ENCODE measurements at regions not wholly inside any gene's neighbourhood (a gene's known extent, or its start where the extent isn't known, plus 50 kb on each side); places are given as distances from the start of the nearest gene placed in this dataset.

DNA sequence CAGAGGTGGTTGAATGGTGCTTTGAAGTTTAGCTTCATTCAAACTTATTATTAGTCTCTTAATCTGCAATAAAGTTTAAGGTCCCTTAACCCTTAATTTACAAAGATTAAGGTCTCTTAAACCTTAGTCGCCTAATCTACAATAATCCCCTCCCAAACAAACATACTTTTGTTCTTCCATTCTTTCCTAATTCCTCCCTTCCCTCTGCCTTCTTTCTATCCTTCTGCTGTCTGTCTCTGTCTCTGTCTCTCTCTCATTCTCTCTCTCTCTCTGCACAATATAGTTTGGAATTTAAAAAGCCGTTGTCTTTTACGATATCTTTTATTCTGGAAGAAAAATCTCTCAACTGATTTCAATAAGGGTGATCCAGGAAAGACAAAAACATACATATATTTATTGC is 1096.8 kb upstream of the ATXN8OS start:
- no peak overlapping the region for H2BK15ac ChIP-seq (ENCODE audit: low read length)
- WGBS, 2 donors (ENCODE audit: extremely low coverage in 2 of 2, insufficient read length in 2 of 2, insufficient replicate concordance in 1 of 2) = 100% methylated on average over 1 of the region's 3 CpGs; no CpG with 5 or more reads in 1 of the 2 donors
- no peak overlapping the region for H3K14ac ChIP-seq (ENCODE audit: low read length)
- H3K79me1 ChIP-seq (ENCODE audit: low read depth, low read length) = no peaks in the 10 kb centered on the region
- no peaks in the 10 kb centered on the region for H3K36me3 ChIP-seq (replicated peaks in 1 of 2; ENCODE audit: control insufficient read depth in 2 of 2, insufficient read depth in 2 of 2, low read length in 2 of 2)
- H2AFZ ChIP-seq (ENCODE audit: low read length) = peak overlapping the region; percentile 34
- H3K27ac ChIP-seq (replicated peaks; ENCODE audit: low read length) = no peak overlapping the region
- no peak overlapping the region for H2BK12ac ChIP-seq (ENCODE audit: low read length)
- H3K4me1 ChIP-seq (ENCODE audit: control insufficient read depth in 2 of 2, insufficient read depth in 1 of 2, low read depth in 1 of 2, low read length in 2 of 2) = no peaks in the 10 kb centered on the region
- H4K91ac ChIP-seq (ENCODE audit: low read depth, low read length, poor library complexity) = no peak overlapping the region
- H3K4me2 ChIP-seq (ENCODE audit: insufficient read depth, low read length, poor library complexity, severe bottlenecking) = no peak overlapping the region
- H3K23ac ChIP-seq (ENCODE audit: low read depth, low read length, poor library complexity) = no peak overlapping the region
- no peak for DNase-seq (ENCODE audit: low spot score)
- H3K4ac ChIP-seq (ENCODE audit: low read length) = no peak overlapping the region
- H2AK5ac ChIP-seq (ENCODE audit: low read depth, low read length) = no peak overlapping the region
- no peak overlapping the region for H2BK5ac ChIP-seq (ENCODE audit: low read length)
- H2BK120ac ChIP-seq (ENCODE audit: low read depth, low read length) = no peak overlapping the region
- H3K9ac ChIP-seq (ENCODE audit: low read depth, low read length, poor library complexity) = no peak overlapping the region
- no peak overlapping the region for H3K18ac ChIP-seq (ENCODE audit: low read length)
- no peak overlapping the region for H3K4me3 ChIP-seq (ENCODE audit: low read length in 2 of 2)
- no peak overlapping the region for H4K8ac ChIP-seq (ENCODE audit: low read depth, low read length)
- H3K9me3 ChIP-seq (replicated peaks in 1 of 2; ENCODE audit: control insufficient read depth in 2 of 2, insufficient read depth in 1 of 2, low read depth in 1 of 2, low read length in 2 of 2) = no peaks in the 10 kb centered on the region
- no peaks in the 10 kb centered on the region for H3K27me3 ChIP-seq (ENCODE audit: control insufficient read depth in 3 of 3, insufficient read depth in 3 of 3, low read depth in 1 of 3, low read length in 3 of 3)

DNA sequence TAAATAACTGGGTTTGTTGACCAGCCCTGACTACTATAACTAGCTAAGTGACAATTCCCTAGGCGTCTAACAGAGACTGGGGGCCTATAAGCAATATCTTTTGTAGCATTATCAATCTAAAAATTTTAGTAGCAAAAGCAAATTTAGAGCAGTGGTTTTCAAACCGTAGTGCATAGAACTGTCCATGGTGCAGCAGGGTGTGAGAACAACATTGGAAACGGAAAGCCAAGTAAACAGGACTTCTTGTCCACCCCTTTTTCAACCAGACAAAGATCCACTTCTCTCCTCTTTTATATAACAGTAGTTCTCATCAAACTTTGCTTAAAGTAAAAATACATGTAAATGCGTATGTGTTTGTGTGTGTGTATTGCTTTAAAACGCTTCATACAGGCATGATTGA is 1099.1 kb upstream of the ATXN8OS start:
- H3K9me3 ChIP-seq (replicated peaks in 1 of 2; ENCODE audit: control insufficient read depth in 2 of 2, insufficient read depth in 1 of 2, low read depth in 1 of 2, low read length in 2 of 2) = no peaks in the 10 kb centered on the region
- H3K36me3 ChIP-seq (replicated peaks in 1 of 2; ENCODE audit: control insufficient read depth in 2 of 2, insufficient read depth in 2 of 2, low read length in 2 of 2) = no peaks in the 10 kb centered on the region
- H3K23ac ChIP-seq (ENCODE audit: low read depth, low read length, poor library complexity) = no peak overlapping the region
- WGBS, 2 donors (ENCODE audit: extremely low coverage in 2 of 2, insufficient read length in 2 of 2, insufficient replicate concordance in 1 of 2) = no CpG with 5 or more reads among the region's 5 CpGs
- no peak overlapping the region for H3K4me3 ChIP-seq (ENCODE audit: low read length in 2 of 2)
- no peaks in the 10 kb centered on the region for H3K4me1 ChIP-seq (ENCODE audit: control insufficient read depth in 2 of 2, insufficient read depth in 1 of 2, low read depth in 1 of 2, low read length in 2 of 2)
- H2AFZ ChIP-seq (ENCODE audit: low read length) = no peak overlapping the region
- no peaks in the 10 kb centered on the region for H3K79me1 ChIP-seq (ENCODE audit: low read depth, low read length)
- no peak overlapping the region for H2AK5ac ChIP-seq (ENCODE audit: low read depth, low read length)
- no peak overlapping the region for H3K4me2 ChIP-seq (ENCODE audit: insufficient read depth, low read length, poor library complexity, severe bottlenecking)
- no peak overlapping the region for H3K4ac ChIP-seq (ENCODE audit: low read length)
- H3K27me3 ChIP-seq (ENCODE audit: control insufficient read depth in 3 of 3, insufficient read depth in 3 of 3, low read depth in 1 of 3, low read length in 3 of 3) = no peaks in the 10 kb centered on the region
- no peak overlapping the region for H3K9ac ChIP-seq (ENCODE audit: low read depth, low read length, poor library complexity)
- H2BK5ac ChIP-seq (ENCODE audit: low read length) = no peak overlapping the region
- H3K18ac ChIP-seq (ENCODE audit: low read length) = no peak overlapping the region
- H4K8ac ChIP-seq (ENCODE audit: low read depth, low read length) = no peak overlapping the region
- no peak overlapping the region for H2BK12ac ChIP-seq (ENCODE audit: low read length)
- H4K91ac ChIP-seq (ENCODE audit: low read depth, low read length, poor library complexity) = no peak overlapping the region
- no peak overlapping the region for H3K27ac ChIP-seq (replicated peaks; ENCODE audit: low read length)
- no peak overlapping the region for H2BK15ac ChIP-seq (ENCODE audit: low read length)
- no peak for DNase-seq (ENCODE audit: low spot score)
- no peak overlapping the region for H3K14ac ChIP-seq (ENCODE audit: low read length)
- no peak overlapping the region for H2BK120ac ChIP-seq (ENCODE audit: low read depth, low read length)

DNA sequence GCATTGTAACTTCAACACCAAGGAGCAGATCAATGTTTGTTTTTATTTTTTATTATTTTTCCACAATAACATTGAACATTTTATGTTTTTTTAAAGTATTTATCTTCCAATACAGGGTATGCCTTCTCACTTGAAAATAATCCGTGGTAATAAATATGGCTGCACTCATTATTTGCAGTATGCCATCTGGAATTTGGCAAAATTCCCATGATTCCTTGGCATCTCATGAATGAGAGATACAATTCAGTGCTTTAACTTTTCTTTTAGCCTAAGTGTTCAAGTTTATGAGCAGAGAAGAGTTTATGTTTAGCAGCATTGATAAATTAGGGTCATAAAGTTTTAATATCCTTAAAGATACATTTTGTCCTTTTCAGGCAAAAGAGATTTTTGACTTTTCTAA is 1109.6 kb upstream of the ATXN8OS start:
- Histone ChIP-seq H3K27ac (replicated peaks; ENCODE audit: low read length) (no peak overlapping the region), H3K27me3 (ENCODE audit: control insufficient read depth in 3 of 3, insufficient read depth in 3 of 3, low read depth in 1 of 3, low read length in 3 of 3) (no peaks in the 10 kb centered on the region), H2BK5ac (ENCODE audit: low read length) (no peak overlapping the region), H4K8ac (ENCODE audit: low read depth, low read length) (no peak overlapping the region), H2AFZ (ENCODE audit: low read length) (no peak overlapping the region), H3K36me3 (replicated peaks in 1 of 2; ENCODE audit: control insufficient read depth in 2 of 2, insufficient read depth in 2 of 2, low read length in 2 of 2) (no peaks in the 10 kb centered on the region), H3K4me1 (ENCODE audit: control insufficient read depth in 2 of 2, insufficient read depth in 1 of 2, low read depth in 1 of 2, low read length in 2 of 2) (no peaks in the 10 kb centered on the region), H3K79me1 (ENCODE audit: low read depth, low read length) (no peaks in the 10 kb centered on the region), H3K4me2 (ENCODE audit: insufficient read depth, low read length, poor library complexity, severe bottlenecking) (no peak overlapping the region), H3K9me3 (replicated peaks in 1 of 2; ENCODE audit: control insufficient read depth in 2 of 2, insufficient read depth in 1 of 2, low read depth in 1 of 2, low read length in 2 of 2) (peaks cover 0 to 3% of the 10 kb centered on the region in 2 donors), H2AK5ac (ENCODE audit: low read depth, low read length) (no peak overlapping the region), H3K23ac (ENCODE audit: low read depth, low read length, poor library complexity) (no peak overlapping the region), H3K4me3 (ENCODE audit: low read length in 2 of 2) (no peak overlapping the region), H3K18ac (ENCODE audit: low read length) (no peak overlapping the region), H3K4ac (ENCODE audit: low read length) (no peak overlapping the region), H3K14ac (ENCODE audit: low read length) (no peak overlapping the region), H2BK12ac (ENCODE audit: low read length) (no peak overlapping the region), H2BK120ac (ENCODE audit: low read depth, low read length) (no peak overlapping the region), H4K91ac (ENCODE audit: low read depth, low read length, poor library complexity) (no peak overlapping the region), H2BK15ac (ENCODE audit: low read length) (no peak overlapping the region), H3K9ac (ENCODE audit: low read depth, low read length, poor library complexity) (no peak overlapping the region)
- WGBS, 2 donors (ENCODE audit: extremely low coverage in 2 of 2, insufficient read length in 2 of 2, insufficient replicate concordance in 1 of 2) = no CpG with 5 or more reads among the region's 1 CpG
- no peak for DNase-seq (ENCODE audit: low spot score)

DNA sequence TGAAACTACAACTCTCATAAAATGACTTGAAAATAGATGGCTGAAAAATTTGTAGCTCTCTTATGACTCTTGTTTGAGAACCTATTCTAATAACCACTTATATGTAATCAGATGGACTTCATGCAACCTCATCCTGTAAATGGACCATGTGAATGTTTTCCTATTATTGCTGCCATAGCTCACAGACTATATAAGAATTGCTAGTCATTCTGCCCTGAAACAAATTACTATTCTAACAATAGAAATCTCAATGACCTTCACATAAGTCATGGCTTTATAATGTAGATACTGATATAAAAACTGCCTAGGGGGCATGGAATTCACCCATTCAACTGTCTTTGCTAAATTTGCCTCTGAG is 1111.0 kb upstream of the ATXN8OS start:
- Histone ChIP-seq H3K14ac (ENCODE audit: low read length) (no peak overlapping the region), H2BK15ac (ENCODE audit: low read length) (no peak overlapping the region), H3K27me3 (ENCODE audit: control insufficient read depth in 3 of 3, insufficient read depth in 3 of 3, low read depth in 1 of 3, low read length in 3 of 3) (no peaks in the 10 kb centered on the region), H2BK120ac (ENCODE audit: low read depth, low read length) (no peak overlapping the region), H3K4ac (ENCODE audit: low read length) (no peak overlapping the region), H3K23ac (ENCODE audit: low read depth, low read length, poor library complexity) (no peak overlapping the region), H3K79me1 (ENCODE audit: low read depth, low read length) (no peaks in the 10 kb centered on the region), H3K4me3 (ENCODE audit: low read length in 2 of 2) (no peak overlapping the region), H3K4me2 (ENCODE audit: insufficient read depth, low read length, poor library complexity, severe bottlenecking) (no peak overlapping the region), H3K36me3 (replicated peaks in 1 of 2; ENCODE audit: control insufficient read depth in 2 of 2, insufficient read depth in 2 of 2, low read length in 2 of 2) (no peaks in the 10 kb centered on the region), H2BK12ac (ENCODE audit: low read length) (no peak overlapping the region), H4K8ac (ENCODE audit: low read depth, low read length) (no peak overlapping the region), H4K91ac (ENCODE audit: low read depth, low read length, poor library complexity) (no peak overlapping the region), H3K18ac (ENCODE audit: low read length) (no peak overlapping the region), H3K4me1 (ENCODE audit: control insufficient read depth in 2 of 2, insufficient read depth in 1 of 2, low read depth in 1 of 2, low read length in 2 of 2) (no peaks in the 10 kb centered on the region), H3K9ac (ENCODE audit: low read depth, low read length, poor library complexity) (no peak overlapping the region), H2BK5ac (ENCODE audit: low read length) (no peak overlapping the region), H2AK5ac (ENCODE audit: low read depth, low read length) (no peak overlapping the region), H2AFZ (ENCODE audit: low read length) (no peak overlapping the region), H3K27ac (replicated peaks; ENCODE audit: low read length) (no peak overlapping the region), H3K9me3 (replicated peaks in 1 of 2; ENCODE audit: control insufficient read depth in 2 of 2, insufficient read depth in 1 of 2, low read depth in 1 of 2, low read length in 2 of 2) (peaks cover 0 to 1% of the 10 kb centered on the region in 2 donors)
- no peak for DNase-seq (ENCODE audit: low spot score)
